GM10266 (cell line): ENCODE measurements at regions not wholly inside any gene's neighbourhood (a gene's known extent, or its start where the extent isn't known, plus 50 kb on each side); places are given as distances from the start of the nearest gene placed in this dataset.

ENCODE experiments used
- DNase-seq: peaks from one replicate; pipeline ENCODE4 v3.0.0; 2012; ENCODE audit errors: extremely low spot score
- TF ChIP-seq, protein P1 (sequence below): IDR thresholded peaks from 2 replicates; pipeline ENCODE4 v1.5.1; 2012; ENCODE audit warnings: mild to moderate bottlenecking, low read depth; ENCODE audit not compliant: control insufficient read depth, insufficient read depth; ENCODE audit errors: missing control alignments

DNA sequence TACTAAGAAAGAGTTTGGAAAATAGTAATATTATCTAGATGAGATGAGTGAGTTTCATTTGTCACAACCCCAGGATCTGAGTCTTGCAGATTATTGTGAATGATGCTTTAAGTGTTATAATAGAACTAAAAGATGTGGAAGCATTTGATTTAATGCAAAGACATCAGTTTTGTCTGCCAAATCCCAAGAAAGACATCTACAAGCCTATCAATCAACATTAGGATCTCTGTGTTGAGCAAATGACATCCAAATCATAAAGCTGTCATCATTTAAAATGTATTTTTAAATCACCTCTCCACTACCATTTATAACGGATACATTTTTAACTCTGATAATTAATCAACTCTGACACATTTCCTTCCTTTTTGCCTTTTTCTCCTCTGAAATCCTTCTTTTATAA lies 310.8 kb upstream of the SLIT2 start:
- TF ChIP-seq, protein P1, sequence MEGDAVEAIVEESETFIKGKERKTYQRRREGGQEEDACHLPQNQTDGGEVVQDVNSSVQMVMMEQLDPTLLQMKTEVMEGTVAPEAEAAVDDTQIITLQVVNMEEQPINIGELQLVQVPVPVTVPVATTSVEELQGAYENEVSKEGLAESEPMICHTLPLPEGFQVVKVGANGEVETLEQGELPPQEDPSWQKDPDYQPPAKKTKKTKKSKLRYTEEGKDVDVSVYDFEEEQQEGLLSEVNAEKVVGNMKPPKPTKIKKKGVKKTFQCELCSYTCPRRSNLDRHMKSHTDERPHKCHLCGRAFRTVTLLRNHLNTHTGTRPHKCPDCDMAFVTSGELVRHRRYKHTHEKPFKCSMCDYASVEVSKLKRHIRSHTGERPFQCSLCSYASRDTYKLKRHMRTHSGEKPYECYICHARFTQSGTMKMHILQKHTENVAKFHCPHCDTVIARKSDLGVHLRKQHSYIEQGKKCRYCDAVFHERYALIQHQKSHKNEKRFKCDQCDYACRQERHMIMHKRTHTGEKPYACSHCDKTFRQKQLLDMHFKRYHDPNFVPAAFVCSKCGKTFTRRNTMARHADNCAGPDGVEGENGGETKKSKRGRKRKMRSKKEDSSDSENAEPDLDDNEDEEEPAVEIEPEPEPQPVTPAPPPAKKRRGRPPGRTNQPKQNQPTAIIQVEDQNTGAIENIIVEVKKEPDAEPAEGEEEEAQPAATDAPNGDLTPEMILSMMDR = no peak
- no peak for DNase-seq

DNA sequence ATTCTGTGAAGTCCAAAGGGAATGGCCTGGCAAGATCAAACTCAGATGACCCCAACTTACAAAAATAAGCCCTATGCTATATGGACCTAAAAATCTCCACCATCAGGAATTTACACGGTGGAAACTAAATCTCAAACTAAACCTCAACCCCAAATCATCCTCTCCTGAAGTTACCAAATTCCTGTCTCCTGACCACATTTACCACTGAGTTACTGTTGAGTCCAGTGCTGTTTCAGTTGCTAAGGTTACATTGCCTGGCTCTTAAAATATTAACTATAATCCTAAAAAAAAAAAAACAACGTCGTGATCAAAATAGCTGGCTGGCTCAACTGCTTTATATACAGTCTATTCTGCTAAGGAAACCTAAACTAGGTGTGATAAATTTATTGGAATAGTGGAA lies 315.2 kb upstream of the SLIT2 start:
- DNase-seq = no peak

DNA sequence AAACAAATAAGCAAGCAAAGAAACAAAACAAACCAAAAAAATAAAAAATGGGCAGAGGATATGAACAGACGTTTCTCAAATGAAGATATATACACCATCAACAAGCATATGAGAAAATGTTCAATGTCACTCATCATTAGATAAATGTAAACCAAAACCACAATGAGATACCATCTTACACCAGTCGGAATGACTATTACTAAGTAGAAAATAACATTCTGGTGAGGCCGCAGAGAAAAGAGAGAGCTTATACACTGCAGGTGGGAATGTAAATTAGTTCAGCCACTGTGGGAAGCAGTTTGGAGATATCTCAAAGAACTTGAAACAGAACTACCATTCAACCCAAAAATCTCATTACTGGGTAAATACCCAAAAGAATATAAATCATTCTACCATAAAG lies 321.0 kb upstream of the SLIT2 start:
- TF ChIP-seq, protein P1 = no peak
- DNase-seq = no peak

More for the DNA sequence above, 315.2 kb upstream of the SLIT2 start:
- TF ChIP-seq, protein P1 = no peak

DNA sequence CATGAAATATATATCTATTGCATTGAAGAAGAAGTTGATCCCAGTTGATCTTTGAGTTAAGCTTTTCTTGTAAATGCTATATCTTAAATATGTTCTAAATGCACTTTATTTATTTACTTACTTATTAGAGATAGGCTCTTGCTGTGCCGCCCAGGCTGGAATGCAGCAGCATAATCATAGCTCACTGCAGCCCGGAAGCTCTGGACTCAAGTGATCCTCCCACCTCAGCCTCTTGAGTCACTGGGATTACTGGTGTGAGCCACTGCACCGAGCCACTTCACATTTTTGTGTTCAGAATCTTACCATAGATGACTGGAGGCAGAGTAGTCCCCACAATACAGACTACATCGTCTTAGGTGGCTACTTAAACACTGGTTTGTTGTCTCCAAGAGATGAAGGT lies 324.3 kb upstream of the SLIT2 start:
- DNase-seq = no peak
- TF ChIP-seq, protein P1 = no peak

DNA sequence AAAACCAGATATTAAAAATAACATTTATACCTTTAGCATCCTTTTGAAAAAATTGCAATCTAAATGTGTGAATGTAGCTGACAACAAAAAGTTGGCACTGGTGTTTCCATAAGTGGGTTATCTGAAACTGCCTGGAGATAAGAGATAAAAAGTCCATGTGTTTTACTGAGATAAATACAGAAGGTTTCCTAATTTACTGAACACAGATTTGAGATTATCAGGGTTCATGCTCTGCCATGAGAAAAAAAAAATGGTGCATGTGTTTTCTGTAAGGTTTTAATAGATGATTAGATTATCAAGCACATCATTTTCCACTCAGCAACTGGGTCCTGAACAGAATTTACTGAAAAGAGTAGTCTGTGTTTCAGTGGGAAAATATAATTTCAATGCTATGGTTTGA lies 326.2 kb upstream of the SLIT2 start:
- TF ChIP-seq, protein P1 = no peak
- DNase-seq = no peak

DNA sequence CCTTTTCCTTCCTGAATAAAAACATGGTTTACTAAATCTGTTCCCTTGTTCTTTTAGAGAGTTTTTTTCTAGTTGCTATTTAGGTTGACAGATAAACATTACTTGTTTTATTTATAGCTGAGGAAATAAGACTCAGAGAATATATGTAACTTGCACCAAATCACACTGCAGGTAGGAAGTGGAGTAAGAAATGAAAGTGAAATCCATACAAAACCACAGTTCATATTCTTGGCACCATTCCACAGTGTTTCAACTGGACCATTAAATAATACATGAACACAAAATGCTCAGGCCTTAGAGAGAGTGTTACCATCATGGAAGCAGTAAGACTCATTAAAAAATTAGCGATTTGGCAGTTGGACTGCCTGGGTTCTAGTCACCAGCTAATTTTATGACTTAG lies 326.9 kb upstream of the SLIT2 start:
- DNase-seq = no peak
- TF ChIP-seq, protein P1 = no peak

DNA sequence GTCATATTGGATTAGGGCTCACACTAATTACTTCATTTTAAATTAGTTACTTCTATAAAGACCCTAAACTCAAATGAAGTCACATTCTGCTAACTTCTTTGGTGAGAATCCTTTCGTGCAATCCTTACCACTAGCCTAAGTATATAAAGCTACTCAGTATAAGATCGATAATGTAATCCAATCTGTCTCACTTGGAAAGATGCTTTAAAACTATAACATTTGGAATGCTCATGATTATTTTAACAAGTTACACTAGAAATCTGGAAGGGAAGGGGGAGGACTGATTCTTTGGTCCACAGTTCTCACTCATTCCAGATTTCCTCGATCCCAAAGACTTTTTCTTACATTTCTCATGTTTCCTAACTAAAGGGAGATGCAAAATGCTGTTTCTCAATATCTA lies 336.4 kb upstream of the SLIT2 start:
- TF ChIP-seq, protein P1 = no peak
- no peak for DNase-seq

DNA sequence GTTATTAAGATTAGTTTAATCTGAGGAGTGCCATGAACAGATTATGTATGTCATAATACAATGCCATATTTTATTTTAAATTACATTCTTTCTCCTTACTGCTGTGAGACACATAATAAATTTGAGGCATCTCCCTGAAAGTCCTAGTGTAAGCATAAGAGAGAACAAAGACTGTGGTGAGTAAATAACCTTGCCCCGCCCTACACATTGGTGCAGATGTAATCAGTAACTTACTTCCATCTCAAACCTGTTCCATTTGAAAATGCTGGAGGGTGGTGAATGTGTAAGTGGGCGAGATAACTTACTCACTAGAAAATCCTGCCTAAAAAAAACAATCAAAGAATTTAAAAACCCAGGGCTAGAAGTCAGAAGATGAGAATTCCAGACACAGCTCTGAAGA lies 338.1 kb upstream of the SLIT2 start:
- TF ChIP-seq, protein P1 = no peak
- DNase-seq = no peak
